Psoas muscle (tissue), 7 donors: ENCODE measurements at regions not wholly inside any gene's neighbourhood (a gene's known extent, or its start where the extent isn't known, plus 50 kb on each side); places are given as distances from the start of the nearest gene placed in this dataset.
A peak's percentile ranks its signal among the peaks of the same experiment; 100 is the strongest.
"Not testable (repeated sequence)": the region's sequence is repeated elsewhere in the genome, so short reads cannot be mapped to it uniquely, and the experiment has no call there.

Experiments used
- ATAC-seq, 4 donors: fragments of 200-7000 bp; cut with Tn5 transposase; one replicate each; pipeline ENCODE4 v1.9.1; 2020; ENCODE audit warnings: moderate library complexity in 3 of 4, mild to moderate bottlenecking in 2 of 4
- DNase-seq, 2 donors: peaks; one replicate each; pipeline ENCODE4 v3.0.0-alpha.2; 2020
- H3K27ac ChIP-seq: fragments of 200-600 bp; one replicate; pipeline ENCODE4 v1.8.0; 2022
- H3K27me3 ChIP-seq, 3 donors: fragments of 200-600 bp in 1 of 3; one replicate each; pipeline versions ENCODE4 v1.6.1 to v1.8.0; 2013 to 2022; ENCODE audit warnings: low read length in 2 of 3, mild to moderate bottlenecking in 2 of 3, moderate library complexity in 1 of 3; ENCODE audit not compliant: insufficient read depth in 3 of 3
- H3K36me3 ChIP-seq, 2 donors: fragments of 200-600 bp in 1 of 2; one replicate each; pipeline versions ENCODE4 v1.6.1 to v1.8.0; 2013 to 2022; ENCODE audit warnings: low read depth in 1 of 2, mild to moderate bottlenecking in 1 of 2, moderate library complexity in 1 of 2; ENCODE audit not compliant: insufficient read depth in 1 of 2
- H3K4me1 ChIP-seq: fragments of 200-600 bp; one replicate; pipeline ENCODE4 v1.8.0; 2022
- H3K4me3 ChIP-seq: fragments of 200-600 bp; one replicate; pipeline ENCODE4 v1.8.0; 2022; ENCODE audit warnings: mild to moderate bottlenecking
- H3K9me3 ChIP-seq: fragments of 200-600 bp; one replicate; pipeline ENCODE4 v1.8.0; 2022
- CTCF ChIP-seq: fragments of 200-600 bp; IDR thresholded peaks from one replicate; pipeline ENCODE4 v1.8.0; 2022; ENCODE audit warnings: antibody characterized with exemption
- WGBS, 3 donors: extraction: QIAGEN DNeasy Blood & Tissue Kit; methylation state at CpG; one replicate each; pipeline versions ENCODE4 v1.1.6 to v1.1.7; 2013; 5-methylcytosine and 5-hydroxymethylcytosine counted together
- intact Hi-C, 2 donors: fragments of 100-400 bp; cut with DNase I; formaldehyde crosslinking; loops; one replicate each; pipeline versions ENCODE4 v1.11.0 to v1.14.2; 2022
- donor health status: healthy with polysubstance abuse.
- donor health status: DM: no; HTN: no; CAD: no; lungs with moderate emphysema.
- donor health status: Bipolar disorder and iron deficiency.
- donor health status: healthy.
- donor health status: DM: yes; HTN: yes; CAD: no.
- donor health status: DM: no; HTN: no; CAD: no.
- donor health status: DM: yes; HTN: yes; CAD: no.

GRCh38 chrX:85569096-85569495, 189.6 kb upstream of the POF1B start:
- no peak for TF ChIP-seq CTCF
- Histone ChIP-seq H3K4me3 (no peak overlapping the region), H3K27me3 (peaks cover 0 to 7% (median 0%) of the 10 kb centered on the region in 3 donors), H3K9me3 (no peaks in the 10 kb centered on the region), H3K27ac (no peak overlapping the region), H3K4me1 (no peaks in the 10 kb centered on the region), H3K36me3 (no peaks in the 10 kb centered on the region)
- WGBS, 3 donors, result 31 to 52% (median 36%) methylated on average over 1 of the region's 1 CpG
- no peak for DNase-seq
- intact Hi-C loops, result no loop called here
- no peak for ATAC-seq

- ATAC-seq (no peak), DNase-seq (no peak)
- TF ChIP-seq CTCF, result no peak
- no peak overlapping the region for H3K27ac ChIP-seq
- no peaks in the 10 kb centered on the region for H3K36me3 ChIP-seq
- intact Hi-C loops, result no loop called here
- H3K4me1 ChIP-seq, result no peaks in the 10 kb centered on the region
- H3K9me3 ChIP-seq, result no peaks in the 10 kb centered on the region
- WGBS, 3 donors, result 20 to 33% (median 25%) methylated on average over 5 to 7 of the region's 7 CpGs
- no peaks in the 10 kb centered on the region for H3K27me3 ChIP-seq
- H3K4me3 ChIP-seq, result no peak overlapping the region
Measured at GRCh38 chrX:85561231-85561630, 181.8 kb upstream of the POF1B start.

GRCh38 chrX:85544609-85545008, 165.1 kb upstream of the POF1B start:
- ATAC-seq (no peak), DNase-seq (no peak)
- H3K4me1 ChIP-seq, result no peaks in the 10 kb centered on the region
- peak; percentile 48 for TF ChIP-seq CTCF
- H3K36me3 ChIP-seq, result no peaks in the 10 kb centered on the region
- intact Hi-C loops, result loop anchor here (10.0 kb wide), 2 partner anchors 430 to 460 kb away; no protein-coding TSS in a partner anchor
- H3K4me3 ChIP-seq, result no peak overlapping the region
- no peaks in the 10 kb centered on the region for H3K9me3 ChIP-seq
- no peaks in the 10 kb centered on the region for H3K27me3 ChIP-seq
- H3K27ac ChIP-seq, result no peak overlapping the region
- WGBS, 3 donors, result 6 to 10% (median 7%) methylated on average over 4 of the region's 4 CpGs

- intact Hi-C loops, result loop anchor here (10.0 kb wide), 2 partner anchors 429 to 459 kb away; no protein-coding TSS in a partner anchor
- H3K36me3 ChIP-seq, result no peaks in the 10 kb centered on the region
- ATAC-seq (no peak), DNase-seq (no peak)
- H3K4me3 ChIP-seq, result no peak overlapping the region
- H3K27me3 ChIP-seq, result no peaks in the 10 kb centered on the region
- H3K27ac ChIP-seq, result no peak overlapping the region
- no peak for TF ChIP-seq CTCF
- no peaks in the 10 kb centered on the region for H3K9me3 ChIP-seq
- no peaks in the 10 kb centered on the region for H3K4me1 ChIP-seq
- WGBS, 3 donors, result 49 to 64% (median 55%) methylated on average over 3 of the region's 3 CpGs
Measured at GRCh38 chrX:85543866-85544265, 164.4 kb upstream of the POF1B start.

GRCh38 chrX:85529141-85529540, 149.7 kb upstream of the POF1B start:
- ATAC-seq, H3K27ac ChIP-seq, H3K4me1 ChIP-seq, DNase-seq, H3K9me3 ChIP-seq, intact Hi-C loops, H3K36me3 ChIP-seq, H3K4me3 ChIP-seq: not testable (repeated sequence)
- WGBS, 3 donors, result 82 to 94% (median 92%) methylated on average over 16 to 17 of the region's 17 CpGs
- peaks cover 0 to 11% (median 0%) of the 10 kb centered on the region in 3 donors for H3K27me3 ChIP-seq
